ENCODE measurements at regions not wholly inside any gene's neighbourhood (a gene's known extent, or its start where the extent isn't known, plus 50 kb on each side); places are given as distances from the start of the nearest gene placed in this dataset.

DNA sequence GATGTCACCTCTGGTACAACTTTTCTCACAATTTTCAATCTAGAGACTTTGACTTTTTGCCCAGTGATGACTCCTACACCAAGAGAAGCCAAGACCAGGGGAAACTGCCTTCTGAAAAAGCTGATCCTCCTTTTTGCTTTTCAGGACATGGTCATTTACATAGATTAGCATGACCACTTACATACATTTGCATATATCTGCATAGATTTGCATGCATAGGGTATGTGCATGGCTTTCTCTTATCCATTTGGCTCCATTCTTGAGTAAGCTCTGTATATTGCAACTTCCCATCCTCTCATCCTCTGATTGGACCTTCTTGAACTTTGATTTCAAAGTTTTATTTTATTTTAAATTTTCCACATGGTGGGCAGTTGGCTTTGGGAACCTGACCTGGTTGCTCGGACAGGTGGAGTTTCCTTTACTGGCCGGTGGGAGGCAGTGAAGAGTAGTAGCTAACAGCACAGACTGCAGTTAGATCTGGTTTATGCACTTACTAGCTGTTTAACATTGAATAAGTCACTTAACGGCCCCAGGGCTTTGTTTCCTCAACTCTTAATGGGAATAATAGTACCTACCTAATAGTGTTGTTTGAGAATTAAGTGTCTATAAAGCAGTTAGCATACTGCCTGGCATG, 92.9 kb downstream of the GPR139 start:
- Histone ChIP-seq H3K27ac (no peak overlapping the region), H2AFZ (replicated peaks) (no peak overlapping the region), H3K4me2 (no peak overlapping the region), H3K4me1 (no peaks in the 10 kb centered on the region), H3K79me2 (ENCODE audit: low read depth) (no peaks in the 10 kb centered on the region), H4K20me1 (ENCODE audit: low read depth) (no peaks in the 10 kb centered on the region), H3K27me3 (no peaks in the 10 kb centered on the region), H3K36me3 (no peaks in the 10 kb centered on the region), H3K9ac (no peak overlapping the region), H3F3A (ENCODE audit: low read depth) (no peaks in the 10 kb centered on the region), H3K4me3 (no peak overlapping the region), H3K9me3 (ENCODE audit: low read depth) (no peaks in the 10 kb centered on the region)
- Mint-ChIP-seq H3K9me3 (no peaks in the 10 kb centered on the region), H3K27ac (no peak overlapping the region), H3K36me3 (no peaks in the 10 kb centered on the region), H3K4me3 (no peak overlapping the region), H3K27me3 (ENCODE audit: insufficient read depth, low read depth) (peaks cover 5% of the 10 kb centered on the region), H3K4me1 (no peaks in the 10 kb centered on the region)
- peak; percentile 60 for DNase-seq (ENCODE audit: low spot score)
- TF ChIP-seq EZH2phosphoT487 (IDR thresholded peaks at IDR 0.05): no peak
- TF ChIP-seq, protein P1, sequence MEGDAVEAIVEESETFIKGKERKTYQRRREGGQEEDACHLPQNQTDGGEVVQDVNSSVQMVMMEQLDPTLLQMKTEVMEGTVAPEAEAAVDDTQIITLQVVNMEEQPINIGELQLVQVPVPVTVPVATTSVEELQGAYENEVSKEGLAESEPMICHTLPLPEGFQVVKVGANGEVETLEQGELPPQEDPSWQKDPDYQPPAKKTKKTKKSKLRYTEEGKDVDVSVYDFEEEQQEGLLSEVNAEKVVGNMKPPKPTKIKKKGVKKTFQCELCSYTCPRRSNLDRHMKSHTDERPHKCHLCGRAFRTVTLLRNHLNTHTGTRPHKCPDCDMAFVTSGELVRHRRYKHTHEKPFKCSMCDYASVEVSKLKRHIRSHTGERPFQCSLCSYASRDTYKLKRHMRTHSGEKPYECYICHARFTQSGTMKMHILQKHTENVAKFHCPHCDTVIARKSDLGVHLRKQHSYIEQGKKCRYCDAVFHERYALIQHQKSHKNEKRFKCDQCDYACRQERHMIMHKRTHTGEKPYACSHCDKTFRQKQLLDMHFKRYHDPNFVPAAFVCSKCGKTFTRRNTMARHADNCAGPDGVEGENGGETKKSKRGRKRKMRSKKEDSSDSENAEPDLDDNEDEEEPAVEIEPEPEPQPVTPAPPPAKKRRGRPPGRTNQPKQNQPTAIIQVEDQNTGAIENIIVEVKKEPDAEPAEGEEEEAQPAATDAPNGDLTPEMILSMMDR (IDR thresholded peaks at IDR 0.05): peak; percentile 76

DNA sequence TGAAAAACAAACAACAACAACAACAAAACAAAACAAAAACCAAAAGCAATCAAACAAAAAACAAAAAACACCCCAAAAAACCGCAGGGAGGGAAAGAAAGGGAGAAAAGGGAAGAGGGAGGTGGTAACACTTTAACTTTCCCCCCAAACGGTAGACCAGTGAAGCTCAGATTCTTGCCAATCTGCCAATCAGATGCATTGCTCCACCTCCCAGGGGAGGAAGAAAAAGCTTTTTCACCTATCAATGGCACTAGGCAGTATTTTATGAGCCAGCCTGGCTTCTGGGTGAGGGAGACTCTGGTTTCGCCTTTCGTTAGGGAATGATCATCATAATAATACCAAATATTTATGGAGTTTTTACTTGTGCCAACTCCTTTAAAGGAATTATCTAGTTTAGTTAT, 94.1 kb downstream of the GPR139 start:
- H3K27me3 ChIP-seq: no peaks in the 10 kb centered on the region
- no peaks in the 10 kb centered on the region for H3K9me3 Mint-ChIP-seq
- no peak overlapping the region for H3K27ac ChIP-seq
- no peak overlapping the region for H3K4me3 ChIP-seq
- H4K20me1 ChIP-seq (ENCODE audit: low read depth): no peaks in the 10 kb centered on the region
- no peak overlapping the region for H3K4me2 ChIP-seq
- H3K27ac Mint-ChIP-seq: no peak overlapping the region
- no peaks in the 10 kb centered on the region for H3K4me1 Mint-ChIP-seq
- peaks cover 5% of the 10 kb centered on the region for H3K27me3 Mint-ChIP-seq (ENCODE audit: insufficient read depth, low read depth)
- TF ChIP-seq, protein P1 (IDR thresholded peaks at IDR 0.05): no peak
- no peak for TF ChIP-seq EZH2phosphoT487 (IDR thresholded peaks at IDR 0.05)
- no peak for TF ChIP-seq EZH2 (IDR thresholded peaks at IDR 0.05)
- no peaks in the 10 kb centered on the region for H3K9me3 ChIP-seq (ENCODE audit: low read depth)
- H2AFZ ChIP-seq (replicated peaks): no peak overlapping the region
- H3K4me3 Mint-ChIP-seq: no peak overlapping the region
- no peak overlapping the region for H3K9ac ChIP-seq
- peaks cover 4% of the 10 kb centered on the region for H3F3A ChIP-seq (ENCODE audit: low read depth)
- peaks cover 5% of the 10 kb centered on the region for H3K4me1 ChIP-seq
- H3K79me2 ChIP-seq (ENCODE audit: low read depth): no peaks in the 10 kb centered on the region
- DNase-seq (ENCODE audit: low spot score): no peak
- no peaks in the 10 kb centered on the region for H3K36me3 ChIP-seq
- H3K36me3 Mint-ChIP-seq: no peaks in the 10 kb centered on the region

DNA sequence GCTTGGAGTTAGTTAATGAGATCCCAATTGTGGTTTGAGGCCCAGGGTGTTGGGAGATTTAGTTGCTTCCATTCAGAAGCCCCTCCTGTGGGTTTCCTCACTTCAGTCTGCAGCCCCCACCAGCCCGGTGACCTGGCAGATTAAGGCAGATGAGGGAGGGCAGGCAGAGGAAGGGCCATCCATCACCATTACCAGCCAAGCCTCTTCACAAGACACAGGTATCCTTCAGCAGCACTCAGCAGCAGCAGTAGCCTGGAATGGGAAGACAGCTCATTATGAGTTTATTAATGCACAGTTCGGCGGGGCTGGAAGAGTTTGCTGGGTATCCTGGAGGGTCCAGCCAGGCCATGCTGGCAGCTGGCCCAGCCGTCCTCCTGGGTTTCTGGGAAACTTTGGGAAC, 90.0 kb upstream of the GPRC5B start:
- DNase-seq (ENCODE audit: low spot score): peak; percentile 45
- Histone ChIP-seq H3K9ac (no peak overlapping the region), H3K27ac (no peak overlapping the region), H3K4me3 (no peak overlapping the region), H3K9me3 (ENCODE audit: low read depth) (no peaks in the 10 kb centered on the region), H3K4me1 (peaks cover 13% of the 10 kb centered on the region), H3K27me3 (no peaks in the 10 kb centered on the region), H4K20me1 (ENCODE audit: low read depth) (no peaks in the 10 kb centered on the region), H3K79me2 (ENCODE audit: low read depth) (no peaks in the 10 kb centered on the region), H3K36me3 (no peaks in the 10 kb centered on the region), H3F3A (ENCODE audit: low read depth) (peaks cover 19% of the 10 kb centered on the region), H2AFZ (replicated peaks) (no peak overlapping the region), H3K4me2 (peak overlapping the region; percentile 44)
- Mint-ChIP-seq H3K36me3 (no peaks in the 10 kb centered on the region), H3K9me3 (no peaks in the 10 kb centered on the region), H3K4me3 (no peak overlapping the region), H3K4me1 (no peaks in the 10 kb centered on the region), H3K27me3 (ENCODE audit: insufficient read depth, low read depth) (peaks cover 8% of the 10 kb centered on the region), H3K27ac (no peak overlapping the region)
- TF ChIP-seq EZH2 (IDR thresholded peaks at IDR 0.05): no peak
- TF ChIP-seq, protein P1 (IDR thresholded peaks at IDR 0.05): no peak
- TF ChIP-seq EZH2phosphoT487 (IDR thresholded peaks at IDR 0.05): no peak
